Pons (tissue), 1 donor: ENCODE measurements at regions not wholly inside any gene's neighbourhood (a gene's known extent, or its start where the extent isn't known, plus 50 kb on each side); places are given as distances from the start of the nearest gene placed in this dataset.

Experiments used
- DNase-seq: peaks from one replicate; pipeline ENCODE4 v3.0.0-alpha.2; 2016; ENCODE audit warnings: low spot score

DNA sequence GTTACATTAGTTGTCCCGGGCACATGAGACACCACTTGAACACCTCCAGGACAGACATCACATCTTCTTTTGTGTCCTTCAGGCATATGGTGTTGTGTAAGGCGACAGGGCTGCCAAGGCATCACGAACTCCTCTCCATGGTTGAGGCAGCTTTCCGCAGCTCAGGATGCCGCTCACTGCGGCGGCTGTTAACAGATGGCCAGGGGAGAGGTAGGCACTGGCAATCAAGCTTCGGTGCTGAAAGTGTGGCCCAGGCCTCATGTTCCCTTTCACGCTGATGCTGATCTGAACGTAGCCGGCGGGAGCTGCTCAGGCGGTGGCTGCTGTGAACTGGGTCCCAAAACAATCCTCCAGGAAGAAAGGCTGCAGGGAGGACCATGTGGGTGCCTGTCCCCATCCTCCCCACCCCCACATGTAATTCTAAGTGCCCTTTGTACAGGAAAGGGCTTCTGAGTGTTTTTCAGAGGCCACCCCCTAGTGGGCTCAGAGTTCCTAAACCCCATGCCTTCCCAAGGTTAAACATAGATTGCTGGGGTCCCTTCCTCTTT lies 287.1 kb upstream of the AJAP1 start:
- DNase-seq, result peak; percentile 5

DNA sequence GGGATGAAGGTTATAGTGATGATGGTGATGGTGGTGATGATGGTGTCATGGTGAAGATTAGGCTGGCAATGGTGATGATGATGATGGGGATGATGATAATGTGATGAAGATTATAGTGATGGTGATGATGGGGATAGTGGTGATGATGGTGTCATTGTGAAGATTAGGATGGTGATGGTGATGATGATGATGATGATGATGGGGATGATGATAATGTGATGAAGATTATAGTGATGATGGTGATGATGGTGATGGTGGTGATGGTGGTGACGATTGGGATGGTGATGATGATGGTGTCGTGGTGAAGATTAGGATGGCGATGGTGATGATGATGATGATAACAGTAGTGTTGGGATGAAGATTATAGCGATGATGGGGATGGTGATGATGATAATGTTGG lies 285.1 kb upstream of the AJAP1 start:
- DNase-seq, result no peak

DNA sequence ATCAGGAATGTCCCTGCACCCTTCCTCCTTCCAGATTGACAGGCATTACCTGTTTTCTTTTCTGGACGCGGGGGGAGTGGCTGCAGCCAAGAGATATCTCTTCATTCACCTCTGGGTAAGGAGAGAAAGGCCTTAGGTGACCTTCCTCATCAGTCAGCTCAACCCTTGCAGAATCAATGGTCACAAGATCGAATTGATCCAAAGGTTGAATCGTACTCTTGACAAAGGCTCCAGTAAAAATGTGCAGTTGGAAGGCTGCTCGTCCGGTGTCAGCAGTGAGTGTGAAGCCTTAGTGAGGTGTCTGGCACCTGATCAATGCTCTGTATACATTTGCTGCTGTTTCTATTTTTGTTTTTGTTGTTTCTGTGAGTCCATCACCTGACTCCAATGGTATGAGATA lies 282.6 kb upstream of the AJAP1 start:
- DNase-seq, result no peak

DNA sequence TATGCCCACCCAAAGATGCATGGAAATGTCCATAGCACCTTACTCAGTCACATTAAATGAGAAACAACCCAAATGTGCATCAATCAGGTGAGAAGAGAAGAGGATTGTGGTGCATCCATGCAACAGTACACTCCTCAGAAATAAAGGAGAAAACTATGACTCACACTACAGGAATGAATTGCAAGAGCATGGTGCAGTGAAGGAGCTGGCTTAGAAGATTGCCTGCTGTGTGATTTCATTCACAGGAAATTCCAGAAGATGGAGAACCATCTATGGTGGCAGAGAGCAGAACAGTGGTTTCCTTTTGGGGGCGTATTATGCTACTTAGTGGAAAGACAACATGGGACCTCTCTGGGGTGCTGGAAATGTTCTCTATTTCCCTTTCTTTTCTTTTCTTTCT lies 278.6 kb upstream of the AJAP1 start:
- no peak for DNase-seq

DNA sequence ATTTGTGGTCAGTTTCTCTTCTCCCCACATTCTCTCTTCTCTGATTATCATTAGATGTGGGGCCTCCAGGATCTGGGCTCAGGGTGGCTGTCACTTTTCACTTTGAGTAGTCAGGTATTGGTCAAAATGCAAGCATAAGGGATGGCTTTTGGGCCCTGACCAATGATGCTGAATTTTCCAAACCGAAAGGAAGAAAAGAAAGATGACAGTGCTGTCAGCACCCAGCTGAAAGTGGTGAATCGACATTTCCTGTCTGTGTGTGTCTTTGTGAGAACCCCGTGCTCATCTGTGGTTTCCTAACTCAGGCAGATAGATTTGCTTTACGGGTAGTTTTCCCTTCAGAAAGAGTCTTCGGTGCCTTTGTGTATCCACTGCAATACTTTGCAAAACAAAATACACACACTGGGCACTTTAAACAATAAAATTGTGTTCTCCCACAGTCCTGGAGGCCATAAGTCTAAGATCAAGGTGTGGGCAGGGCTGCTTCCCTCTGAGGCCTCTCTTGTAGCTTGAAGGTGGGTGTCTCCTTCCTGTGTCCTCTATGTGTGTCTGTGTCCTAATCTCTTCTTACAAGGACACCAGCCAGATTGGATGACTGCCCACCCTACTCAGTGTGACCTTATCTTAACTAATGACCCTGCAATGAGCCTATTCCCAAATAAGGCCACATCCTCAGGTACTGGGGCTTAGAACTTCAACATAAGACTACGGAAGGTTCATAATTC lies 274.8 kb upstream of the AJAP1 start:
- DNase-seq, result no peak

DNA sequence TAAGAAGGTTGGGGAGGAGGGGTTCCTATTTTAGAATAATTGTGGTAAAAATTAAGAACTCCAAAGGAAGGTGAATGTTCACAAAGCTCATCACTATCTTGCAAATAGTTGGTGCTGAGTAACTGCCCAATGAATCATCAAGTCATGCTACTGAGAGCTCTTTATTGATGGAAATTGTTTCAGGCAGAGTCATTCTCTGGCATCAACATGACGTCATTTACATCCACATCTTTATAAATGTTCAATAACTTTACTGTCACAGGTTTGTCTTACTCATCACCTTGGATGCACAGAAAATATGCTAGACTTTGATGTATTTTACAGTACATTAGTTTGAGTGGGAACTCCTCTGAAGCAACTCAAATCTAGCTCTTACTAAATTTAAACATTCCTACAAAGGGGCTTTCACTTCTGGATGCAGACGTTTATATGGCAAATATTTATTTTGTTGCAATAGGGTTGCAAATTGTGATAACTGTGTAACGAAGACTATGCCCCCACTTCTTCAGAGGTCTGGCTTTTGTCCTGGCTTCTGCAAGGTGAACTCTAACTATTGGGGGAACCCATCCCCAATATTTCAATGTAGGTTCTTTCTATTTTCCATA lies 273.7 kb upstream of the AJAP1 start:
- no peak for DNase-seq

DNA sequence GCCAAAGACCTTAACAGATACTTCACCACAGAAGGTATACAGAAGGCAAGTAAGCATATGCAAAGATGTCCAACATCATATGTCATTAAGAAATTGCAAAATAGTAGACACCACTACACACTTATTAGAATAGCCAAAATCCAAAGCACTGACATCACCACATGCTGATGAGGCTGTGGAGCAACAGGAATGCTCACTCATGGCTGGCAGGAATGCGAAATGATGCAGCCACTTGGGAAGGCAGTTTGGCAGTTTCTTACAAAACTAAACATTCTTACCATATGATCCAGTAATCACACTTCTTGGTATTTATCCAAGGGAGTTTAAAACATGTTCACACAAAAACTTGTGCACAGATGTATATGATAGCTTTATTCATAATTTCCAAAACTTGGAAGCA lies 261.2 kb upstream of the AJAP1 start:
- no peak for DNase-seq

DNA sequence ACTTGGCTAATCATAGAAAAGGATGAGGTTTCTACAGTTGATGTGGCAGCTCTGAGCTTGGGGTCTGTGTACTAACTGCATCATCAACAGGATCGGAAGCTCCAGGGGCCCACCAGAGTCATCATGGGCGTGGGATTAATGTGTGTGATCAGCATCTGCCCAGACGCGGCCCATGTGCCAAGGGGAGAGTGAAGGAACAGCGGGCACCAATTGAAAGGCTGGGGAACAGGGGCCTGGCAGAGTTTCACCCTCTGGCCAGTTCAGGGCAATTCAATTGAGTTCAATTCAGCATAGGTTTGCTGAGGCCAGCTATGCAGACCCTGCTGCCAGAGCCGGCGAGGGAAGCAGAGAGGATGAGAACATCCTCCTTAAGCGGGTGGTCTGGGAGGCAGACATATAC lies 260.0 kb upstream of the AJAP1 start:
- no peak for DNase-seq

DNA sequence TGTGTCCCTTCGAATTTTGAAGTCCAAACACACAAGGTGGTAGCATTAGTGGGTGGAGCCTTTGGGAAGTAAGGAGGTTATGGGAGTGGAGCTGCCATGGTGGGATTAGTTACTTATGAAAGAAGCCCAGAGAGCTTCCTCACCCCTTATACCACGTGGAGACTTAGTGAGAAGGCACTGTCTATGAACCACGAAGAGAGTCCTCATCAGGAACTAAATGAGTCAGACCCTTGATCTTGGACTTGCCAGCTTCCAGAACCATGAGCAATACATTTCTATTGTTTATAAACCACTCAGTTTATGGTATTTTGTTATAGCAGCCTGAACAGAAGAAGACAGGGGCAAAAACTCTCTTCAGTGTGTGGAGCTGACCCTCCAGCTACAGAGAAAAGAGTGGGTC lies 259.3 kb upstream of the AJAP1 start:
- DNase-seq, result no peak

DNA sequence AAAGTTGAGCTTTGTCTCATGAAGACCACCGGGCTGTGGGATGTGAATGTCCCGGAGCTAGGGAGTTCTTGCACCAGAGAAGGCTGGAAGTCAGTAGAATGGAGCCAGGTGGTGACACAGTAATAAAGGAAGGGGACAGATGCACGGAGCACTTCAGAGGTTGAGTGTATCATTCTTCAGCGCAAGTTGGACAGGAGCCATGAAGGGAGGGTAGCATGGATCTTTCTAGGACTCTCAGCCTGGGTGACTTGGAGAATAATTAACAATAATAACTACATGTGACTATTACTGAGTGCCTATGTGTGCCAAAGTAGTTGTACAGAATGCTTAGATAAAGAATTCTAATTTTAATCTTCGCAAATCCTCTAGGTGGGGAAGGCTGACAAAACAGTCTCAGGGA lies 258.7 kb upstream of the AJAP1 start:
- no peak for DNase-seq

DNA sequence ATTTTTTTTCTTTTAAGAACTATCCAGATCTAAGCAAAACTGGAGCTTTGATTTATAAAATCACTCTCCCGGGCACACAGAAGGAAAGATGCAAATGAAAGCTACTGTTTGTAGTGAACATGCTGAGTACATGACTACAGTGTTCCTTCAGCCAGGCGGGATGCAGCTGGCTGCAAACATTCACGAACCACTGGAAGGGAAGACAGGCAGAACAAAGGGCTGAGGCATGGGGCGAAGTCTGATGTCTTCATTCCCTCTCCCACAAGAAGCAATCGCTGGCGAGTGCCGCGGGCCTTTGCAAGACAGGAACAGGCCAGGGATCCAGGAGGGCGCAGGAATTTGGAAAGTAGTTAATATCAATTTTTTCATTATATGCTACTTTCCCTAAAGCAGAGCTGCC lies 257.9 kb upstream of the AJAP1 start:
- DNase-seq, result peak; percentile 24

DNA sequence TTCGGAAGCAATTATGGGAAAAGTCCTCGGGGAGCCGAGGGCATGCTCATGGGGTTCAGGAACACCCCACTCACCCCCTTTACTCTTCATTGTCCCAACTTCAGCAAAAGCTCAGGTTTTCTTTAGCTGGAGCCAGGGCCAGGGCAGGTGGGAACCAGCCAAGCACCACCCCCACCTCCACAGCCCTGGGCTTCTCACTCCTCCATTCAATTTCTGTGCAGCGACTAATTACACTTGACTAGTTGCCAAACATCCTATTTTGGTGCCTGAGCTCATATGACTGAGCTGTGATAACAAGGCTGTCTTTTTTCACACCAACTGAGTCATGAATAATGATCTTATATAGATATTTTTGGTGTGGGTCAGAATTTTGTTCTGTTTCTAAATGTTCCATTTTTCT lies 257.2 kb upstream of the AJAP1 start:
- DNase-seq, result peak; percentile 2

DNA sequence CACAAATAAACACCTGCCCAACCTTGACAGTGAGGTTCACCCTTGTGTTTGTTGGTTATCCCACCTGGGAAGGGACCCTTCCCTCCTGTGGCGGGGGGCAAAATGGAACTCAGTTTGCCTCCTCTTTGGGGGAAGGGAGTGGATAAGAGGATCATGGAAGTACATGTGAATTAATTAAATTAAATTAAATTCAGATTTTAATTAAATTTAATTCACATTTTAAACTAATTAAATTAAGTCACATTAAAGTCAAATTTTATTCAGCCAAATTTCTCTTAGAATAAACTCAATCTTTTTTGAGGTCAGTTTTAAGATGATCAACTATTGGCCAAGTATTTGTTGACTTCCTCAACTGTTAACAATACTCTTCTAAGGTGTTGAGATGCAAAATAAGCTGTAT lies 252.4 kb upstream of the AJAP1 start:
- DNase-seq, result no peak

DNA sequence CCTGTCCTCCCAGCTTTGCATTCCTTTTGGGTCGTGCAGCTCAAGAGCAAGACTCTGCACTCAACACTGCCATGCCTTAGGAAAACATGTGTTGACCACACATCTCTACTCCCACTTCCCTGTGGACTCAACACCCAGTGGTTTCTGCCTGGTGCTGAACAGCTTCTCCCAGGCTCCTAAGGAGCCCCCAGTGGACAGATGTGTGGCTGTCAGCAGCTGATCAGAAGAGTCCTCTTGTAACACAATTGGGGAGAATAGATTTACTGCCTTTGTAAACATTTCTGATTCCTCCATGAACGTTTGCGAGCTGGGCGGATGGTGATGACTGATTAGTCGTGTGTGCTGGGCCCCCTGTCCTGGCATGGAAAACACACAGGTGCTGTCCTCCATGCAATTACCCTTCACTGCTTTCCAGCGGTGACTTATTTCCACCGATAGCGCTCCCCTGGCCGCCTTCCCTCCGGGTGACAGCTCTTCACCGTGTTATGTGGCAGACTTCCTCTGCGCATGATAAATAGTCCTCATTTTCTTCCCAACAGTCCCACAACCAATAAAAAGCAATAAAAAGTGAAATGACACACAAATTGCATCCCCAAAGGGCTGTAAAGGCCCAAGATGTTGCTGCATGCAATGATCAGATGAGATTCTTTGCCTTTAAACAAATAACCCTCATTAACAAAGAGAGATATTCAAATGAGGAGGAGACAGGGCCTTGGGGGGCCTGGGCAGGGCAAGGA lies 249.4 kb upstream of the AJAP1 start:
- DNase-seq, result no peak

DNA sequence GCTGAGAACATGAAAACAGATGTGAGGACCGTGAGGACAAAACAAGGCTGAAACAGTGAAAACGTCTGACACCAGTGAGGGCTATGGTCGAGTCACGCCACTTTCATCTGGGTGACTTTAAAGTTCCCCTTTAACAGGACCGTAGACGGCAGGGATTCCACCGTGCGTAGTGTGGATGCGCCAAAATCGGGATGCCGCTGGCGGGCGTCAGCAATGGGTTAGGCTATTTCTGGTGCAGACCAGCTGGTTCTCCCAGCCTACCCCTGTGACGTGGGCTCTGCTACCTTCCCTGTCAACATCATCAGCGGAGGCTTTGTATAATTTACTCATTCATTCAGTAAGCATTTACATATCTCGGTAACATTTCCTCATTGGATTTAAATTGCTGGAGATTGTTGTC lies 246.6 kb upstream of the AJAP1 start:
- DNase-seq, result no peak

DNA sequence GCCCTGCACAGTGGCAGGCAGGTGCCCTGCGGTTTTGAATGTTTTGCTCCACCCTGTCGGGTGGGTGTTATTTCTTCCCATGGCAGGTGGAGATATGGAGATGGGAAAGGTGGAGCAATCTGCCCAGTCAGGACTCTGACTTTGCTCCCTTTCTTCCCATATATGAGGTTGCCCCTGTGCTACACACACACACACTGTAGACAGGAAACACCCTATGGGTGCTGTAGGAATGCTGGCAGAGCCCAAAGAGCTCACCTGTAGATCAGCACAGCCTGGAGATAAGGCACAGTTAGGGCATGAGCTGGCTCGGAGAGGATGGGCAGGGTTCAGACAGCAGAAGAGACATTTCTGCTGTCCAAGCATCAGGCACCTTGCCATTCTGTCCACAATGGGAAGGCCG lies 246.0 kb upstream of the AJAP1 start:
- no peak for DNase-seq

DNA sequence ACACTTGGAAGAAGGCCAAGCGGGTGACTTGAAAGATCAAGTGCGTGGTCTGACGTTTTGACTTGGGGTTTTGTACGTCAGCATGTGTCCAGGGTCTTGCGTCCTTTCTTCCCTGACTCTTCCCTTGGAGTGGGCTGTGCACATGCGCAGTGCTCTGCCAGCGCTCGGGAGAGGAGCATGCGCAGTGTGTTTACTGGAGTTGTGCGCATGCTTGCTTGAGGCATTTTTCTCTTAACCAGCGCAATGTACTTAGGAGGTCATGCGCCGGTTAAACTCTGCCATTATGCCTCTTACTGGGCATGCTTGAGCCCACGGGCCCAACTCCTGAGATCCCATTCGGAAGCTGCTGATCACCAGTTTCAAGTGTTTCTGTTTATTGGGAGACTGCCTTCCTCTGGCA lies 242.5 kb upstream of the AJAP1 start:
- DNase-seq, result no peak

DNA sequence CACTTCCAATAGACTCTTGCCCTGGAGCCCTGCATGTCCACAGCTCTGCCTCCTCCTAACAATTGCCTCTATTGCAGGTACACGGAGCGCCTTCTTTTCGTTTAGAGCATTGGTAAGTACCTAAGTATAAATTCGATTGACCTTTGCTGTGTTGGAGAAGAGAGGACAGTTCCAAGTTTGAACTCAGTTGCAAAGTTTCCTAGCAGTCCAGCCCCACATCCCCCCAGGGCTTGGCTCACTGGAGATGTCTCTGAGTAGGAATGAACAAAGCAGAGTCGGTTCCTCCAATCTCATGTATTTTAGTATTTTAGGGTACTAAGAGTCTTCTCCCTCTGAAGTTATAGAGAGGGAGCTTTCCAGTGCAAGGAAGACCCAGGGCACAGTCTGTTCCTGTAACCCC lies 238.9 kb upstream of the AJAP1 start:
- DNase-seq, result no peak

DNA sequence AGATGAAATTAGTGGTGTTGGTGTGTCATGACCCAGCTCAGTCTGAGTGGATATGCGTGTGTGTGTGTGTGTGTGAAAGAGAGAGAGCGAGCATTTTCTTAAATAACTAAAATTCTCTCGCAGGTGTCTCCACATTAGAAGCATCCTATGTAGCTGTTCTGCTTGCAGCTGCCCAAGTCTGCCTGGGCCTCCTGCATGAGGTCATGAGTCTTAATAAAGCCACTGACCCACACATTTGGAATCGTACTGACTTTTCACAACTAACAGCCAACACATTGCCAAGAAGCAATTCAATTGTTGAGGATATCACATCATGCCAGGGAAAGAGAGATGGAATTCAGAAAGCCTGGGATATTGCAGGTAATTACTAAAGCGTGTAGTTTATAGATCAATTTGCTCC lies 238.2 kb upstream of the AJAP1 start:
- no peak for DNase-seq

DNA sequence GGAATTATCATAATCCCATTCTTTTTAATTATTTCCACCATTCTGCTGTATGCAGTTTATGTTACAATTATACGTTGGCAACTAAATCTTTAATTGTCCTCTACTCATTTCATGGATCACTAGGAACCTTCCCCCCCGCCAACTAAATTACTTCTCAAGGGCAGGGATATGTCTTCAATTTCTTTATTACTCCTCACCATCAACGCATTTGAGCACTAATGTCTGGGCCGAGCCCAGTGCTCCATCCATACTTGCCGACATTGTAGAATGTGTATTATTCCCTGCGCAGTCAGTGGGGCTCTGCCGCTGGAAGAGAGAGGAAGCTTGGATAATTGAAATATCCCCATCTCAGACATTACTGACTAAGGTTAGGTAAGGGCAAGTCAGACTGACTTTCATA lies 236.4 kb upstream of the AJAP1 start:
- no peak for DNase-seq

DNA sequence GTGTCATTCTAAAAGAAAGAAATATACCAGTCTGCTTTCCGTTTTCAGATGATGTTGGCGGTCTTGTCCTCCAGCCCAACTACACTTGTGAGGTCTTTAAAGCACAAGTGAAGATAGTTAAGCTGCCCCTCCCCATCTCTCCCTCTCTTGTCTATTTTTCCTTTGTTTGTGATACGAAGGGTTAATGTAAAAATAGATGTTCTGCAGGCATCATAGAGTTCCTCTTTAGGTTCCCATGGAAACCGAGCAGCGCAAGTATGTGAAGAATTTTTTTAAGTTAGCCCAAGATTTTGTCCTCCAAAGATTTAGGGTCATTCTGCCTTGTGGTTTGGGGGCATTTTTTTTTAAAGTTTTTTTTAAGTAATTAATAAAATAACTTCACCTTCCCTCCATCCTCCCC lies 232.4 kb upstream of the AJAP1 start:
- DNase-seq, result no peak

DNA sequence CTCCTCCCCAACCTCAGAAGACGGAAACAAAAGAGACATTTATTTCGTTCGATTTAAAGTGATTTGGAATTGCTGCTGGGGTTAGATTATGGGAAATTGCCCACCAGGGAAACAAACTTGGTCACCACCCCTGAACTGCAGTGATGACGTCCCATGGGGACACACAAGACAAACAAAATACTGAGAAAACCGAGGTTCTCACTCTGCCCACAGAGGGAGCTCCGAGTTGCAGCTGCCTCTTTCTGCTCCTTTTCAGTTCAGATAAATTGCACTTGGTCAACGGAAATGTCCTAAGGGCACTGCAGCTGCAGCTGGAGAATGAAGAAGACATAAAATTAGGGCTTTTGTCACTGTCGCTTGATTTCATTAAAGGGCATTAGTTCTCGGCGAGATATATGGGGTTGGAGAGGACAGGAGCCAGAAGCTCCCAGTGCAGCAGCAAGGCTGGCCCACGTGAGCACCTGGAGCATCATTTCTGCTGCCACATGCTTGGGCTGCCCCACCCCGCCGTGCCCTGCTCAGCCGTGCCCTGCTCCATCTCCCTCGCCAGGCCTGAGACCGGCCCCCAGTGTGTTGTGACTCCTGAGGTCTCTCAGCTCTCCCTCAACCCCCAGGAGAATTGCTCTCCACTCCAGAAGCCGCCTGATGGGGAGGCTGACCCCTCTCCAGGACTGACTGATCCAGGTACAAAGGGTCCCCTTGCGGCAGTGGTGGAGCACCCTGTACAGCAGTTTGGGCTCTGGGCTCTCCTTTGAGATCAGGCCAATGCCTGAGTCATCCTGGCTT lies 231.7 kb upstream of the AJAP1 start:
- DNase-seq, result no peak

DNA sequence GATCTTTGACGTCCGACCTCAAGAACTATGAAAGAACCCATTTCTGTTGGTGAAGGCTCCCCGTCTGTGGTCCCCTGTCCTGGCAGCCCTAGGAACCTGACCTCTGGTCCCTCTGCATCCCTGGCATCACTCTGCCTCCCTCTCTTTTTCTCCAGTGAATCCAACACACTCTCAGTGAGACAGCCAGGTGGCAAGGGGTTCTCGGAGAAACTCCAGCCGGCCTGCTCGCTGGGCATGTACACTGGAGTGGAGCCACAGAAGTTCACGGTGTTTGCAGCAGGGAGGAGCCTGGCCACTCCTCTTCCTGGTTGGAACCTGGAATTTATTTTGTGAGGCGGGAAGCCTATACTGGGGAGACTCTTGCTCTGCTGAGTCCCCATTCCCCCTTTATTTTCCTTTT lies 230.2 kb upstream of the AJAP1 start:
- DNase-seq, result no peak
